Mammary epithelial cell (primary cell): ENCODE measurements at regions not wholly inside any gene's neighbourhood (a gene's known extent, or its start where the extent isn't known, plus 50 kb on each side); places are given as distances from the start of the nearest gene placed in this dataset.

Experiments used
- EZH2 ChIP-seq: IDR thresholded peaks from 2 replicates; pipeline ENCODE4 v1.6.1; 2012; ENCODE audit warnings: low read length, inconsistent platforms, borderline replicate concordance
- TF ChIP-seq, protein P1 (sequence below), 2 donors: IDR thresholded peaks in 1 of 2; conservative IDR thresholded peaks in 1 of 2; 2 replicates each; pipeline ENCODE4 v1.5.1; 2011 to 2012; ENCODE audit warnings: inconsistent platforms in 2 of 2, low read length in 2 of 2, mild to moderate bottlenecking in 2 of 2, control low read depth in 1 of 2, low read depth in 1 of 2; ENCODE audit not compliant: insufficient read depth in 1 of 2; ENCODE audit errors: extremely low read depth in 1 of 2

DNA sequence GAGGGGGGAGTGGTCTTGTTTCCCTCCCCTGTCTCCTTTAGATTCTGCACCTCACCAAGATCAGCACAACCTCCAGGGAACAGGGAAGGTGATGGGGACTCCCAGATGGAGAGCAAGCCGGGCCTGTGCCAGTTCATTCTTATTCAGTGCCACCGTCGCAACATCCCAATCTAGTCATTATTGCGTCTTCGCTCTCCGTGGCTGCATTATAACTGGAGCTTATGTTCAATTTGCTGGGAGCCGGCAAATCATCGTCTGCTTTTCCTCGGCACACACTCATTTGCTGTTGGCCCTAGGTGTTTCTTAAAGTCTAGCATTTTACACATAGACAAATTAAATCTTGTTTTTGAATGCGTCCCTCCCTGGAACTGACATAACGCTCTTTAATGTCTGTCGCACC, 1269.7 kb downstream of the BRD1 start:
- TF ChIP-seq, protein P1, sequence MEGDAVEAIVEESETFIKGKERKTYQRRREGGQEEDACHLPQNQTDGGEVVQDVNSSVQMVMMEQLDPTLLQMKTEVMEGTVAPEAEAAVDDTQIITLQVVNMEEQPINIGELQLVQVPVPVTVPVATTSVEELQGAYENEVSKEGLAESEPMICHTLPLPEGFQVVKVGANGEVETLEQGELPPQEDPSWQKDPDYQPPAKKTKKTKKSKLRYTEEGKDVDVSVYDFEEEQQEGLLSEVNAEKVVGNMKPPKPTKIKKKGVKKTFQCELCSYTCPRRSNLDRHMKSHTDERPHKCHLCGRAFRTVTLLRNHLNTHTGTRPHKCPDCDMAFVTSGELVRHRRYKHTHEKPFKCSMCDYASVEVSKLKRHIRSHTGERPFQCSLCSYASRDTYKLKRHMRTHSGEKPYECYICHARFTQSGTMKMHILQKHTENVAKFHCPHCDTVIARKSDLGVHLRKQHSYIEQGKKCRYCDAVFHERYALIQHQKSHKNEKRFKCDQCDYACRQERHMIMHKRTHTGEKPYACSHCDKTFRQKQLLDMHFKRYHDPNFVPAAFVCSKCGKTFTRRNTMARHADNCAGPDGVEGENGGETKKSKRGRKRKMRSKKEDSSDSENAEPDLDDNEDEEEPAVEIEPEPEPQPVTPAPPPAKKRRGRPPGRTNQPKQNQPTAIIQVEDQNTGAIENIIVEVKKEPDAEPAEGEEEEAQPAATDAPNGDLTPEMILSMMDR (conservative IDR thresholded peaks at IDR 0.05 in 1 of 2, IDR thresholded peaks at IDR 0.05 in 1 of 2; ENCODE audit: extremely low read depth in 1 of 2, insufficient read depth in 1 of 2, low read depth in 1 of 2, low read length in 2 of 2), result no peak
- TF ChIP-seq EZH2, result no peak
